T follicular helper cell (primary cell): ENCODE measurements at regions not wholly inside any gene's neighbourhood (a gene's known extent, or its start where the extent isn't known, plus 50 kb on each side); places are given as distances from the start of the nearest gene placed in this dataset.
"Not testable (repeated sequence)": the region's sequence is repeated elsewhere in the genome, so short reads cannot be mapped to it uniquely, and the experiment has no call there.

Source experiments
- DNase-seq: peaks from one replicate; pipeline ENCODE4 v3.0.0-alpha.2; 2020; ENCODE audit warnings: low read depth

DNA sequence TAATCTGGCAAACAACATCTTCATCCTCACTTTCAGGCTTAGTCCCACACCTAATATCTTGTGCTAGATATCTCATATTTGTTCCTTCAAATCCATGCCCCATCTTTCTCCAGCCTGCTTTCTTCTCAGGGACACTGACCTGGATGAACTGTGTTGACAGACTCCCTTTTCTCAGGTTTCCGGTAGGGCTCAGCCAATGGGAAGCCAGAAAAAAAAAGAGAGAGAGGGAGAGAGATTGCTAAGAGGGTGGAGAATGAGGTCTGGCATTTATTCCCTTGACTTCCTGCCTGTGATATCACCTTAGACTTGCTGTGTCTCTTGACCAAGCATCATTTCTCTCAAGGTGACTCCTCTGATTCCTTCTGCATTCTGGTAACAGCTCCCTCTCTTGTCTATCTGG is 145.6 kb upstream of the ABI3BP start:
- no peak for DNase-seq

DNA sequence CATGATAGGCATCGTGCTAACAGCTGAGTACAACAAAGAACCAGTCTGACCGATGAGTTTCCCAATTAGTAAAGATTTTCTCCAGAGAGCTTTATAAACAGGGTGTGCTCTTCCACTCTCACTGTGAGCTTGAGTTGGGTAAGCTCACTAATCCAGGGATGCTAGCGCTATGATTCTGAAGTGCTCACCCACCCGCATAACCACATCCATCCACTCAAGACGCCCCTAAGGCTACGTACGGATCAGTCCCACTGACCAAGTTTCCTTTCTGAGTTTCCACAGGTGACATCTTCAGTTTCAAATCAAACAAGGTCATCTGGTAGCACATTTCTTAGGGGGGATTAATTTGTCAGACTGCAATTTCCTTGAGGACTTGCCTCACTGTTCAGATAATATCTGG is 141.1 kb upstream of the ABI3BP start:
- DNase-seq: no peak

DNA sequence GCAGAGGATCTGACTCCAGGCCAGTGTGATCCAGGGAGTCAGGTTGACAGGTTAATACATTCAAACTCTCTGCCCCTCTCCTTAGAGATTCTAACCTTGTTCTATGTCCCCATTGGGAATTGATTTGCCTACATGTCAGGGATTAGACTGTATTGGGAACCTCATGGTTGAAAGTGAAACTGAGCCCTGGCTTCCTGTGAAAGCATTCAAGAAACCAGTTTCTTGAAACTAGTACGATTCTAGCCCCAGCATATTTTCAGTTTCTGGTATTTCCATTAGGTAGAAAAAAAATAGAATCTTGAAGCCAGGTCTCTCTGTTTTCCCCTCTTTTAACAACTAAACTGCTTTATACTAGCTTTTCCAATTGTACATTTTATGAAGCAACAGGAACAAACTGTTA is 140.4 kb upstream of the ABI3BP start:
- DNase-seq: no peak

DNA sequence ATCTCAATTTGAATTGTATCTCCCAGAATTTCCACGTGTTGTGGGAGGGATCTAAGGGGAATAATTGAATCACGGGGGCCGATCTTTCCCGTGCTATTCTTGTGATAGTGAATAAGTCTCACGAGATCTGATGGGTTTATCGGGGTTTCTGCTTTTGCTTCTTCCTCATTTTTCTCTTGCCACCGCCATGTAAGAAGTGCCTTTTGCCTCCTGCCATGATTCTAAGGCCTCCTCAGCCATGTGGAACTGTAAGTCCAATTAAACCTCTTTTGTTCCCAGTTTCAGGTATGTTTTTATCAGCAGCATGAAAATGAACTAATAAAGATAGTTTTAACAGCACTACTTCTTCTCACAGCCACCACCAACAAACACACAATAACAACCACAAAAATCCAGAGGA is 140.0 kb upstream of the ABI3BP start:
- not testable (repeated sequence) for DNase-seq

DNA sequence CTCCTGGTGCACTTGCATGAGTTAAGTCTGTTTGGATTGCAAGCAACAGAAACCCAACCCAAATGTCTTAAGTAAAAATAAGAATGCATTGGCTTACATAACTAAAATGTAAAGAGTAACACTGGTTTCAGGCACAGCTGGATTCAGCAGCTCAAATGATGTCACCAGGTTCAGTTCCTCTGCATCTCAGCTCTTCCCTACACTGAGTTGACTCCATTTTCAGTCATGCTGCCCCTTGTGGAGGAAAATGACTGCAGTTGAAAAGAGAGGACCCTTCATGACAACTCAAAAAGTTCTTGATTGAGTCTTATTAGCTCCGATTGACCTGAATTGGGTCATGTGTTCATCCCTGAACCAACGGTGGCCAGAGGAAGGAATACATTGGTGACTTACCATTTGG is 138.5 kb upstream of the ABI3BP start:
- no peak for DNase-seq

DNA sequence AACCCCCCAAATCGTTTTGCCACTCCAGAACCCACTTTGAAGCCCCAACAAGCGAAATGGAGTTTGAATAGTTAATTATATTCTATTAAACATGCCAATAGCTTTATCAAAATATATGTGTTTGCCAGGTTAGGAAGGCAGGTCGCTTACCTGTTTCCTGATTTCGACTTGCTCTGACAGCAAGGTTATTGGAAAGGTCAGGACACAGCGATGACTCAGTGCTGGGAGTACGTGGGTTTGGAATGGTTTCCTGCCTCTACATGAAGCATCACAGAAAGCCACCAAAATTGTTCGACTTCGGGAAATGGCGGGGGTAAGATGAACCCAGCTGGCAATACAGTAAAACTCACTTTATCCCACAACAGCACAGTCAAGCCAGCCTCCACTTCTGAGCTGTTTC is 135.6 kb upstream of the ABI3BP start:
- no peak for DNase-seq

DNA sequence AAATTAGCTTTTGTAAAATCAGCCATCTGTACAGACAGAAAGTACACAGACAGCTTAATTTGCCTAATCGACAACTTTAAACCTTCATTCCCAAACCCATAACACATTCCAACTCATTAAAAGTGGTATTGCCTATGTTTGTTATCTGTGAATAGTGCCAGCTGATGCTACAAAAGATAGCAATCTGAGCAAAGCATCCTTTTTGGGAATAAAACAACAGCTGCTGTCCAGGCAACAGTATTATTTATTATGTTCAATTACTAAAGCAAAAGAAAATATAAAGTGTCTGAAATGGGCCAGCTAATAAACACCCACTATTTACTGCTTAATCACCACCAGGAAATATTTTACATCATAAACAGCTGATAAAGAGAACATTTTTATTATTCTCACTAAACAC is 134.8 kb upstream of the ABI3BP start:
- no peak for DNase-seq

DNA sequence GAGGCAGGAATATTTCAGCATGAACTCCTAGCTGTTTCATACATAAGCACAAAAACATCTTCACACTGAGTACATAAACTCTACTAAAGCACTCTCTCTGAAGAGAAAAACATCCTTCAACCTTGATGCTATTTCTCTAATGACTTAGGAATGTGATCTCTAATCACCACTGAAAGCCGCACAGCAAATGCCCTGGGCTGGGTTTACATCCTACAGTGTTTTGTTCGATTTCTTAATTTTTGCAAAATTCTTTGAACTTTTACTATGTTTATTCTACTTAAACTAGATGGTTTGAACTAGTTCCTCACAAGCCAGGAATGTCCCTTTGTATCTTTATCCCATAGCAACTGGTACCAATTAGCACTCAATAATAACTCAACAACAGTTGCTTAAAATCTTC is 130.9 kb upstream of the ABI3BP start:
- no peak for DNase-seq

DNA sequence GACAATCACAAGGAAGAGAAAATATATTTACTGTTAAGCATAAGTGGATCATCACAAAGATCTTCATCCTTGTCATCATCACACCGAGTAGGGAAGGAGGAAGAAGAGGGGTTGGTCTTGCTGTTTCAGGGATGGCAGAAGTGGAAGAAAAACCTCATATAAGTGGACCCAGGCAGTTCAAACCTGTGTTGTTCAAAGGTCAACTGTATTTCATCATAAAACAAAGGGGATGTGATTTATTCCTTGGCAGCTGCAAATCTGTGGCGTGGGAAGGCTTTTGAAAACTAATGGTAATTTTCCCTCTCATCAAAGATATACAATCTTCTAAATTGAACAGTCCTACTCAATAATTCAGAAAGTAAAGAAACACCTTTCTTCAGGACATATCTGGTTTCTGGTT is 129.9 kb upstream of the ABI3BP start:
- DNase-seq: no peak

DNA sequence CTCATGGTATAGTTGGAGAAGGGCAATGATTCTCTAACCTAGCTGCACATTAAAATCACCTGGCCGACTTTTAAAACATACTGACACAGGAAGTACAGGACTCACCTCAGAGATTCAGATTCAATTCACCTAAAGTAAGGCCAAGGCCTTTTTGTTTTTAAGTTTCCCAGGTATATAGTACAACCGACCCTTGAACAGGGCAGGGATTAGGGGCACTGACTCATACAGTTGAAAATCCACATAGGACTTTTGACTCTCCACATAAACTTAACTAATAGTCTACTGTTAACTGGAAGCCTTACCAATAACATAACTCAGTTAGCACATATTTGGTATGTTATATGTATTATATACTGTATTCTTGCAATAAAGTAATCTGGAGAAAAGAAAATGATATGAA is 129.5 kb upstream of the ABI3BP start:
- no peak for DNase-seq

DNA sequence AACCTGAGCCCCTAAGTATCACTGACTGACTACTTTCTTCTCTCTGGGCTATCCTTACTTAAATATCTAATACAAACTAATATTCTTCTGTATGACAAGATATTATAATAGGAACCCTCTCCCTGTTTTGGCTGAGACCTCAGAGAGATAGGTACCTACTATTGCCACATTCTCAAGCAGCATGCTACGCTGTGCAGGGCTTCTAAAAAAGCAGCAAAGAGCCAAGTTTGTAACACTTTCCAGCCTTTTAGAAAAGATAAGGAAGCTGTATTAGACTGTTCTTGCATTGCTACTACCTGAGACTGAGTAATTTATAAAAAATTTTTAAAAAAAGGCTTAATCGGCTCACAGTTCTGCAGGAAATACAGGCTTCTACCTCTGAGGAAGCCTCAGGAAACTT is 126.8 kb upstream of the ABI3BP start:
- DNase-seq: no peak

DNA sequence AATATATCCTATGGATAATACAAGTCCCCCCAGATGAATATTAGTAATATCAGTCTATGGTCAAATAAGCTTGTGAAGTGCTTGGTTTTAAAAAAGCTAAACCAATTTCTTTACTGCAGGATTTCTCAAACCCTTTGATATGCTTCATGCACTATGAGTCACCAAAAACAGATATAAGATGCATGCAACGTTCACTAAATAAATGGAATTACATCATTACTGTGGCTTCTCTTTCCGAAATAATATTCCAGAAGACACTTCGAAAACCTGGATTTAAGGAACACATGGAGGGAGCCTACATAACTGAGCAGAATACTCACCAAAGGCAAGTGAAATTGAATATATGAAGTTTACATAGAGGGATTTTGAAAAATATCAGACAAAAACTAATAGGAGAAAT is 126.3 kb upstream of the ABI3BP start:
- no peak for DNase-seq

DNA sequence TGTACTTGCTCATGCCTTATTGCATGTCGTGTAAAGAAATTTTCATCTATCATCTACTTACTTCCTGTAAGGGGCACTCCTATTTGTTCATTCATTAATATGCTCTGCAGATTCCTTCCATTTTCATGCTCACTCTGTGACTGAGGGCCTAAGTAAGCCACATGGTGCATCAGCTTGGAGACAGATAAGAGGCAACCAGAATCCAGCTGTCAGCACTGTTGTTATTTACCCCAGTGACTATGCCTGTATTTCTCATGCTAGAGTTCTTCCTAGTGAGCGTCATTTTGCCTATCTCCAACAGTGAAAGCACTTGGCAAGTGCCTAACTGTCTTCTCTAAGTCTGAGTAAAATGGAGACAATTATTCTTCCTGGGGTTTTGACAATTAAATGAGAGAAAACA is 124.8 kb upstream of the ABI3BP start:
- DNase-seq: no peak

DNA sequence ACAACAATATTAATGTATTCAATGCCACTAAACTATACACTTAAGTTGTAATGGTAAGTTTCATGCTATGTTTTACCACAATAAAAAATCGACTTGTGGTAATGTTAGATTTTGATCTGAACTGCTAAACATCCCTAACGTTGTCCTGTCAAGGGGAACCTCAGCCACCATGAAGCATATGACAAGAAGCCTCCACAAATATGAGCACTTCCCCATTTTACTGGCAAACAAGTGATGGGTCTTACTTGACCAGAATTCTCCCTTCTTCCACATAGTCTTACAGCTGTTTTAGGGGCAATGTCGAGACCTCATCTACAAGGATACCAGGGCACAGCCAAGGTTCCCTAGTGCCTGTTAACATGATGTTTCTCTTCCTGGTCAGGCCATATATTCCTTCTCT is 124.2 kb upstream of the ABI3BP start:
- no peak for DNase-seq

DNA sequence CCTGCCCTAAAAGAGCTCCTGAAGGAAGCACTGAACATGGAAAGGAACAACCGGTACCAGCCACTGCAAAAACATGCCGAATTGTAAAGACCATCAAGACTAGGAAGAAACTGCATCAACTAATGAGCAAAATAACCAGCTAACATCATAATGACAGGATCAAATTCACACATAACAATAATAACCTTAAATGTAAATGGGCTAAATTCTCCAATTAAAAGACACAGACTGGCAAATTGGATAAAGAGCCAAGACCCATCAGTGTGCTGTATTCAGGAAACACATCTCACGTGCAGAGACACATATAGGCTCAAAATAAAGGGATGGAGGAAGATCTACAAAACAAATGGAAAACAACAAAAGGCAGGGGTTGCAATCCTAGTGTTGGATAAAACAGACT is 117.1 kb upstream of the ABI3BP start:
- not testable (repeated sequence) for DNase-seq

DNA sequence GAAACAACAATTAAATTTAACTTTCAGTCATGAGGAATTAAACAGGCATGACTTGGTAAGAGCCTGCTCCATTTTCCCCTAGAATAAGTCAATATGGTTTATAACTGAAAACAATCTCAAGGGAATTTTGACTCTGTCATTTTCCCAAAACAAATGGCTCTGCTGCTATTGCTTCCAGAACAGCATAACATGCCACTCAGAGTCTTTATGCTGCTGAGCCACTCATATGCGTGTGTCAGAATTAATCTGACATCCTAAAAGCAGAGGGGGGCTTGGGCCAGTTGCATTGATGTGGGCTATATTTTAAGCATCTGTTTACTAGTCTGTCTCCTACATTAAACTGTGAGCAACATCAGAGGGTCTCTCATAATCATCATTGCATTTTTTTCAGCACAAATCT is 111.1 kb upstream of the ABI3BP start:
- DNase-seq: no peak

DNA sequence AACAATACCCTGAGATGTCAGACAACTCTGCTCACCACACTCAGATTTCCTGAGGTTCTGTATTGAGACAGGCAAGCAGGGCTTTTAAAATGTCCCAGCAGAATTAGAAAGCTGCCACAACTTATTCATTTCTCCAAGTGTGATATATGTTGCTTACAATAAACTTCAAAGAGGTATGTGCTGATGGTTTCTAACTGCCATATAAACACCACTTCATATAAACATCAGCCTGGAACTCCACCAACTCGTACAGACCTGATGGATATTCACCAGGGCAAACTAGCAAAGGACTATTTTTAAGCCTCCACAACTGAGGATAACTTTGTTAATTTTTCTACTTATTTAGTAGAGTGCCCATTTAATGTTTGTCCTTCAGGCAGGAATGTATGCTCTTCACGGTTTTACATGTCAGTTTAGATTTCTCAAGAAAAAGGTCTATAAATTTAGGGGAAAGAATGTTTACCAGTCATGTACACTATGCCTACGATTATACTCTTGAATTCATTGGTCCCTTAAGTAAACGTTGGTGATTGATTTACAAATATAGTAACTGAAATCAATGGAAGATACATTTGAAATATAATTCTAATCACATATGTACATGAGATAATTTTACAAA is 109.6 kb upstream of the ABI3BP start:
- no peak for DNase-seq

DNA sequence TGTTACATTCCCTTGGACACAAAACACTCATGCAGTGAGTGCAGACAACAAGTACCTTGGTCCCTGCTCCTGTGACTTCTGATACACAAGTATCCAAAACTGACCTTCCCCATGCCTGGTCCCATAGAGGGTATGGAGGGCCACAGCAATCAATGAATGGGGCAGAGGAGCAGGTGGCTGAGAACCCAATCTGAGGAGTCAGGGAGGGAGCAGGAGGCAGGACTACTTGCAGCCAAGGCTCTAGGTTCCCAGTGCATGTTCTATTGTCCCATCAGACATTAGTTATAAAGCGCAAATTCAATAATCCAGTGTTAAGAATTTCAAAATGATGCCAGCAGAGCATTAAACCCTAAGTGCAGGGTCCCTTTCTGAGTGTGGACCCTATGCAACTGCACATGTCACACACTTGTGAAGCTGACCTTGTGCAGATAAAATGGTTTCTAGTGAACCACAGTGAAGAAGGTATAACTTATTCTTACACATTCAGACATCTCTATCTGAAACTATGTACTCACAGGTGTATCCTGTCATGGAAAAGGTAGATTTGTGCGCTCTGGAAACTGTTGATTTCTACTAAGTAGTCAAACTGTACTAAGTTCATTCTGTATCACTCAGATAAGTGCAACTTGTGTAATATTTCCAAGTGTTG is 107.3 kb upstream of the ABI3BP start:
- no peak for DNase-seq

DNA sequence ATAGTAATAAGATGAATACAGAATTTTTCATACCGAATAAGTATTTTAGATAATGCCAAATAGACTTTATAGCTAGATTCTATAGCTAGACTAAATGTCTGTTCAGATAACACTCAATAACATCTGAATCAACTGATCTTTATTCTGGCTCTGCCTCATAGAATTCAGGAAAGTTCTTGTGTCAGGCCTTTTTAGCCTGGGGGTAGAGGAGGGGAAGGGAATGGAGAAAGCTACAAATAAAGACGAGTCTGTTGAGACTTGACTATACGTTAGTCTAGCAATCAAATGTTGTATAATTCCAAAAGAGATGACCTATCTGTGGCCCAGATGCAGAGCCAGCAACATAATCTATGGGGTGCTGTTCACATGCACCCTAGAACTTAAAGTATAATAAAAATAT is 106.6 kb upstream of the ABI3BP start:
- DNase-seq: no peak

DNA sequence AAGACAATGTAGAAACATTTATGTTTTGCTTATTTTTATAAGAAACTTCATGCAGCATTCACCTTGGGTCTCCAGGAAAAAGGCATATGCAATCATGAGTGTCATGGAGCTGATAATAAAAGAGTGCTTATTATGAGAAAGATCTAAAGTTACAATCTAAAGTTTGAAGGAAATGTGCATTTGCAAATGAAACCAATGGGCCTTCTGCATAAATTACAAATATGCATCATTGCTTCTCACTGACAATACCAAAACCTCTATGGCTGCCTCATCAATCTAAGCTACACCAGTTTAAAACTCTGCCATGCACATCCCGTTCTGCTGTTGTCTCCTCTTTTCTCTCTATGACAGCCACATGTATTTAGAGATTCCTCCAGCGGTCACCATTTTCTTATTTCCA is 103.2 kb upstream of the ABI3BP start:
- DNase-seq: no peak

DNA sequence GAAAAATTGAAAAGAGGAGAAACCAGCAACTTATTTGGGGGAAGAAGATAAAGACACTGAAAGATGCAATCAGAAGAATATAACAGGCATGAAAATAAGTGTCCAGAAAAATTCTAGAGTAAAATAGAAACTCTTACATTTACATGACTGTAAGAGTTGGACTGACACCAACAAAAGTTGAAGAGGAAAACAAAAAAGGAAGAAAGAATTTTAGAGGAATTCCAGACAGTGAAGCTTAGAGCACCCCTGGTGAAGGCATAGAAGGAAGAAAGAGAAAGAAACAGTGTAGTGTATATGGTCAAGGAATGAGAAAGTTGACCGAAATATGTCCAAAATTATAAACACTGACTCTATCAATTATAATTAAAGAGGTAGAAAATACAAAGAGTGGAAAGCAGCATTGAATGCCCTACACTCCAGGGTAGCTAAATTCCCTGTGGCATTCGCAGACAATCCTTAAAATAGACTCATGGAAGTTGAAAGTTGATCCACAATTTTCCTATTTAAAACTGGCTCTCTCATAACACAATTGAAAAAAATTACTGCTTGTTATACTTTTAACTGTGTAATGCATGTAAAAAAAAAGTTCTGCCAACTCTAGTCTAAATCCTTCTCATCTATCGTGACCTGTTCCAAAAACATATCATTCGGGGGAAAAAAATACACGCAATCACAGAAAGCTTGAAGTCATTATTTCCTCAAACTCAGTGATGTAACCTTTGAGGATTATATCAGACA is 102.6 kb upstream of the ABI3BP start:
- DNase-seq: no peak

DNA sequence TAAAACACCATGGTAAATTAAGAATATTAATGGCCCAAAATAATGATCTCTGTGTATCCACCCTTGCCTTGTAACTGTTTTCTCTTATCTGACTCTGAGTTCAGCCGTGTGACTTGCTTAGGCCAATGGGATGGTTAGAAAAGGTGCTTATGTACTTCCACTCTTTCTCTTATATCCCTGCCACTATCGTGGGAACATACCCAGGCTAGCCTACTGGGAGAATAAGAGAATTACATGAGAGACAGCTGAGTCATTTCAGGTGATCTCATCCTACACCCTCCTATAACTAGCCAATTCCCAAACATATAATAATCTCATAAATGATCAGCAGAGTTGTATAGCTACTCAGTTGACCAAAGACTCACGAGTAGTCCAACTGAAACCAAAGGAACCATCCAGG is 98.3 kb upstream of the ABI3BP start:
- no peak for DNase-seq

DNA sequence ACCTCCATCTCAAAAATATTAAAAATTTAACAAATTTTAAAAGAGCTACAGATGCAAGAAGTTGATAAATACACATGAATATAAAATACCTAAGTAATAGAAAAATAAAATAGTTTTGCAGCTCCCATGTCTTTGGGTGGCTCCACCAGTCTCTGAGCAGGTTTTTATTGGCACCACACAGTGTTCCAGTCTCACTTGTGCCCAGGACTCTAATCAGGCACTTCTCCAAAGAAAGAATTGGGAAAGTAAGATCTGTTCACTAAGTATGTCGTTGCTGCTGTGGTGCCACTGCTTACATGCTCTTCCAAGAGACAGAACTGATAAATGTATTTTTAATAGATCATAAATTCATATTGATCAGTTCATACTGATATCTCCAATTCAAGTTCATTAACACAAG is 92.5 kb upstream of the ABI3BP start:
- DNase-seq: no peak

DNA sequence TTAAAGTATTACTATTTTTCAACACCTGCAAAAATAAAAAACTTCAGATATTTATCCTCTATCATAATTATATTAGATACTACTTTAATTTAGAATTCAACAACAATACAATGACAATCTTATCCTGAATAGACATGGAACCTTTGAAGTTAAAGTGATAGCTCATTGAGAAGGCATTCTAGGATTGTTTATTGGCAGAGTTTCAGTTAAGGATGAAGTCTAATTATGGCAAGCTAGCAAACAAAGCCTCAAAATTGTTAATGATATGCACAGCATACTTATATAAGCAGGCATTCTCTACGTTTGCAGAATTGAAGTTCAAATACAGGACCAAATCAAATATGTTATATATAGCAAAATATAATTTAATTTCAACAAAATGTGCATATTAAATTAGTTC is 91.2 kb upstream of the ABI3BP start:
- DNase-seq: no peak
